ENCODE measurements at regions not wholly inside any gene's neighbourhood (a gene's known extent, or its start where the extent isn't known, plus 50 kb on each side); places are given as distances from the start of the nearest gene placed in this dataset.

DNA sequence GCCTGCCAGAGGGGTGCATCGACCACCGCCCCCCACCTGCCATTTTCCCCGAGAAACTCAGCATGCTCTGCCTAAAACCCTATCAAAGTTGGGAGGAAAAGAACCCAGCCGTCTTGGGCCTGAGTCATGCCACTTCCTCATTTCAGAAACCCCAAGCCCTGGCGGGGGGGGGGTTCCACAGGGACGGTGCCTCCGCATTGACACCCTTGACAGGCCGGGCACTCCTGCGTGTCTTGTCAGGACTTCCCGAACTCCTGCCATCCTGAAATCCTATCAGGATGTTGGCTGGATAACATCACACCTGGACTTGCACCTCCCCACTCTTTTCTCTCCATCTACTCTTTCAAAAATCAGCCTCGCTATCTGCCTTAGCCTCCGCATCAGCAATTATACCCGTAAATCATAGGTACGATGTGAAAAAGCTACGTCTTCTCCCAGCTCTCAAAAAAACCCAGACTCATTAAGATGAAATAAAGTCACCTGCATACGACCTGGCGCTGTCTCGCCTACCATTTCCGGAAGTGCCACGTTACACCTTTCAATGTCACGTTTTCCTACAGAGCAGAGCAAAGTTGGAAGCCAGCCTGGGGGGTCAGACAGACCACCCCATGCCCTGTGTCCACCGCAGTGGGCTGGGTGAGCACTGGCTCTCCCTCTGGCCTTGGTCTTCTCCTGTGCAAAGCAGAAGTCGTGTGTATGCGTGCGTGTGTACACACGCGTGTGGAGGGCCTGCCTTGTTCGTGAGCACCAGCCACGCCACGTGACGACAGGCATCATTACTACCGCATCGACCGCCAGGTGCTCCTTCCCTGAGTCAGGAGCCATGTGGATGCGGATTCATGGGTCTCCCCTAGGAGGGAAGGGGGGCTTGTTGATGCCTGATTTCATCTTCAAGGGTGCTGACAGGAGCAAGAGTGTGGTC is 96.7 kb downstream of the RFLNA start (continued):
- TF ChIP-seq RB1 (IDR thresholded peaks at IDR 0.05; ENCODE audit: borderline replicate concordance) (0 out of 2 replicates have a peak, but pooled peaks have one; percentile 37), ZNF24 (IDR thresholded peaks at IDR 0.05) (no peak), POLR2A (IDR thresholded peaks at IDR 0.05; ENCODE audit: low read depth, low read length) (peak; percentile 49; the same call in 1 of the 2 replicates), CBX5 (IDR thresholded peaks at IDR 0.05; ENCODE audit: low read depth) (no peak), ZZZ3 (IDR thresholded peaks at IDR 0.05; ENCODE audit: control insufficient read depth, insufficient read length, low read depth) (no peak), FOXK2 (IDR thresholded peaks at IDR 0.05) (no peak), NR2C1 (IDR thresholded peaks at IDR 0.05) (no peak), RBBP5 (conservative IDR thresholded peaks at IDR 0.05) (no peak), TAF1 (IDR thresholded peaks at IDR 0.05; ENCODE audit: borderline replicate concordance, low read depth, low read length) (no peak), ASH2L (IDR thresholded peaks at IDR 0.05; ENCODE audit: borderline replicate concordance, low read depth) (no peak), TCF3 (IDR thresholded peaks at IDR 0.05; ENCODE audit: borderline replicate concordance, insufficient read depth, low read depth, low read length) (no peak), POU2F2 (IDR thresholded peaks at IDR 0.05; ENCODE audit: borderline replicate concordance, low read depth, low read length) (no peak), SMAD5 (IDR thresholded peaks at IDR 0.05; ENCODE audit: low read depth) (no peak), EGR1 (IDR thresholded peaks at IDR 0.05; ENCODE audit: borderline replicate concordance in 1 of 2, low read depth in 2 of 2, low read length in 2 of 2) (no peak), SRF (IDR thresholded peaks at IDR 0.05; ENCODE audit: low read depth in 2 of 2, low read length in 2 of 2) (no peak), IKZF2 (IDR thresholded peaks at IDR 0.05) (peak; percentile 73 to 75), RCOR1 (conservative IDR thresholded peaks at IDR 0.05; ENCODE audit: low read depth, low read length) (no peak), FOS (IDR thresholded peaks at IDR 0.05; ENCODE audit: borderline replicate concordance, extremely low read depth, insufficient read length) (no peak), SMAD1 (IDR thresholded peaks at IDR 0.05; ENCODE audit: low read depth, partially characterized antibody) (no peak), EP300 (IDR thresholded peaks at IDR 0.05; ENCODE audit: borderline replicate concordance in 1 of 2, control insufficient read depth in 1 of 2, low read depth in 2 of 2, low read length in 2 of 2) (no peak), PAX5 (IDR thresholded peaks at IDR 0.05; ENCODE audit: borderline replicate concordance, low read depth, low read length) (peak; percentile 64; the same call in 1 of the 2 replicates), CHD1 (IDR thresholded peaks at IDR 0.05; ENCODE audit: low read depth, low read length) (no peak)
- TF ChIP-seq, protein P1, sequence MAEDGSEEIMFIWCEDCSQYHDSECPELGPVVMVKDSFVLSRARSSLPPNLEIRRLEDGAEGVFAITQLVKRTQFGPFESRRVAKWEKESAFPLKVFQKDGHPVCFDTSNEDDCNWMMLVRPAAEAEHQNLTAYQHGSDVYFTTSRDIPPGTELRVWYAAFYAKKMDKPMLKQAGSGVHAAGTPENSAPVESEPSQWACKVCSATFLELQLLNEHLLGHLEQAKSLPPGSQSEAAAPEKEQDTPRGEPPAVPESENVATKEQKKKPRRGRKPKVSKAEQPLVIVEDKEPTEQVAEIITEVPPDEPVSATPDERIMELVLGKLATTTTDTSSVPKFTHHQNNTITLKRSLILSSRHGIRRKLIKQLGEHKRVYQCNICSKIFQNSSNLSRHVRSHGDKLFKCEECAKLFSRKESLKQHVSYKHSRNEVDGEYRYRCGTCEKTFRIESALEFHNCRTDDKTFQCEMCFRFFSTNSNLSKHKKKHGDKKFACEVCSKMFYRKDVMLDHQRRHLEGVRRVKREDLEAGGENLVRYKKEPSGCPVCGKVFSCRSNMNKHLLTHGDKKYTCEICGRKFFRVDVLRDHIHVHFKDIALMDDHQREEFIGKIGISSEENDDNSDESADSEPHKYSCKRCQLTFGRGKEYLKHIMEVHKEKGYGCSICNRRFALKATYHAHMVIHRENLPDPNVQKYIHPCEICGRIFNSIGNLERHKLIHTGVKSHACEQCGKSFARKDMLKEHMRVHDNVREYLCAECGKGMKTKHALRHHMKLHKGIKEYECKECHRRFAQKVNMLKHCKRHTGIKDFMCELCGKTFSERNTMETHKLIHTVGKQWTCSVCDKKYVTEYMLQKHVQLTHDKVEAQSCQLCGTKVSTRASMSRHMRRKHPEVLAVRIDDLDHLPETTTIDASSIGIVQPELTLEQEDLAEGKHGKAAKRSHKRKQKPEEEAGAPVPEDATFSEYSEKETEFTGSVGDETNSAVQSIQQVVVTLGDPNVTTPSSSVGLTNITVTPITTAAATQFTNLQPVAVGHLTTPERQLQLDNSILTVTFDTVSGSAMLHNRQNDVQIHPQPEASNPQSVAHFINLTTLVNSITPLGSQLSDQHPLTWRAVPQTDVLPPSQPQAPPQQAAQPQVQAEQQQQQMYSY (CRISPR knock-in tag; IDR thresholded peaks at IDR 0.05), result no peak
- TF ChIP-seq, protein P2, sequence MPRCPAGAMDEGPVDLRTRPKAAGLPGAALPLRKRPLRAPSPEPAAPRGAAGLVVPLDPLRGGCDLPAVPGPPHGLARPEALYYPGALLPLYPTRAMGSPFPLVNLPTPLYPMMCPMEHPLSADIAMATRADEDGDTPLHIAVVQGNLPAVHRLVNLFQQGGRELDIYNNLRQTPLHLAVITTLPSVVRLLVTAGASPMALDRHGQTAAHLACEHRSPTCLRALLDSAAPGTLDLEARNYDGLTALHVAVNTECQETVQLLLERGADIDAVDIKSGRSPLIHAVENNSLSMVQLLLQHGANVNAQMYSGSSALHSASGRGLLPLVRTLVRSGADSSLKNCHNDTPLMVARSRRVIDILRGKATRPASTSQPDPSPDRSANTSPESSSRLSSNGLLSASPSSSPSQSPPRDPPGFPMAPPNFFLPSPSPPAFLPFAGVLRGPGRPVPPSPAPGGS (IDR thresholded peaks at IDR 0.05; ENCODE audit: borderline replicate concordance, insufficient read depth, low read depth, low read length, poor library complexity, severe bottlenecking), result no peak
- TF ChIP-seq, protein P3, sequence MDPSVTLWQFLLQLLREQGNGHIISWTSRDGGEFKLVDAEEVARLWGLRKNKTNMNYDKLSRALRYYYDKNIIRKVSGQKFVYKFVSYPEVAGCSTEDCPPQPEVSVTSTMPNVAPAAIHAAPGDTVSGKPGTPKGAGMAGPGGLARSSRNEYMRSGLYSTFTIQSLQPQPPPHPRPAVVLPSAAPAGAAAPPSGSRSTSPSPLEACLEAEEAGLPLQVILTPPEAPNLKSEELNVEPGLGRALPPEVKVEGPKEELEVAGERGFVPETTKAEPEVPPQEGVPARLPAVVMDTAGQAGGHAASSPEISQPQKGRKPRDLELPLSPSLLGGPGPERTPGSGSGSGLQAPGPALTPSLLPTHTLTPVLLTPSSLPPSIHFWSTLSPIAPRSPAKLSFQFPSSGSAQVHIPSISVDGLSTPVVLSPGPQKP (IDR thresholded peaks at IDR 0.05; ENCODE audit: low read depth, low read length), result 0 out of 2 replicates have a peak, but pooled peaks have one; percentile 7

All from GM12878 (cell line).